Retinal pigment epithelial cell (primary cell): ENCODE measurements at regions not wholly inside any gene's neighbourhood (a gene's known extent, or its start where the extent isn't known, plus 50 kb on each side); places are given as distances from the start of the nearest gene placed in this dataset.

Experiments
- DNase-seq: peaks from one replicate; pipeline ENCODE4 v3.0.0-alpha.2; 2010; ENCODE audit warnings: low read depth
- H3K4me3 ChIP-seq: 2 replicates; pipeline ENCODE4 v1.5.1; 2011; ENCODE audit warnings: mild to moderate bottlenecking, low read length, control low read depth, moderate library complexity
- CTCF ChIP-seq: conservative IDR thresholded peaks from 2 replicates; pipeline ENCODE4 v1.5.1; 2011; ENCODE audit warnings: low read depth, low read length, control low read depth, inconsistent platforms

- no peak for TF ChIP-seq CTCF
- DNase-seq = no peak
- H3K4me3 ChIP-seq = no peak overlapping the region
These were observed 55.2 kb downstream of the IRX2 start for GRCh38 chr5:2696156-2696807.

- TF ChIP-seq CTCF = no peak
- DNase-seq = no peak
- H3K4me3 ChIP-seq = no peak overlapping the region
These were observed 56.1 kb downstream of the IRX2 start for GRCh38 chr5:2695200-2695891.

- H3K4me3 ChIP-seq = no peak overlapping the region
- DNase-seq = no peak
- no peak for TF ChIP-seq CTCF
These were observed 59.9 kb downstream of the IRX2 start for GRCh38 chr5:2691530-2691929.

GRCh38 chr5:2690293-2690692 is 61.2 kb downstream of the IRX2 start:
- DNase-seq = no peak
- no peak overlapping the region for H3K4me3 ChIP-seq
- no peak for TF ChIP-seq CTCF

GRCh38 chr5:2688586-2688985 is 62.9 kb downstream of the IRX2 start:
- H3K4me3 ChIP-seq = no peak overlapping the region
- no peak for TF ChIP-seq CTCF
- DNase-seq = no peak

- no peak overlapping the region for H3K4me3 ChIP-seq
- DNase-seq = no peak
- TF ChIP-seq CTCF = no peak
These were observed 63.7 kb downstream of the IRX2 start for GRCh38 chr5:2687746-2688145.
